Thymus (tissue), 11 donors: ENCODE measurements at regions not wholly inside any gene's neighbourhood (a gene's known extent, or its start where the extent isn't known, plus 50 kb on each side); places are given as distances from the start of the nearest gene placed in this dataset.

Experiments
- DNase-seq, 9 donors: peaks; one replicate each; pipeline ENCODE4 v3.0.0-alpha.2; 2013; ENCODE audit warnings: low spot score in 9 of 9, low read depth in 6 of 9, missing footprints in 1 of 9
- H3K27ac ChIP-seq, 2 donors: one replicate each; pipeline ENCODE4 v1.5.1; 2013; ENCODE audit warnings: control low read depth in 1 of 2, low read depth in 1 of 2, low read length in 1 of 2, mild to moderate bottlenecking in 1 of 2, moderate library complexity in 1 of 2
- H3K27me3 ChIP-seq, 2 donors: one replicate each; pipeline ENCODE4 v1.5.1; 2013; ENCODE audit warnings: low read length in 1 of 2; ENCODE audit not compliant: control insufficient read depth in 2 of 2, insufficient read depth in 1 of 2
- H3K36me3 ChIP-seq, 2 donors: one replicate each; pipeline ENCODE4 v1.5.1; 2013; ENCODE audit warnings: low read length in 1 of 2, mild to moderate bottlenecking in 1 of 2, moderate library complexity in 1 of 2; ENCODE audit not compliant: control insufficient read depth in 2 of 2, insufficient read depth in 2 of 2
- H3K4me1 ChIP-seq, 2 donors: one replicate each; pipeline ENCODE4 v1.5.1; 2013; ENCODE audit warnings: low read length in 2 of 2; ENCODE audit not compliant: control insufficient read depth in 2 of 2, insufficient read depth in 2 of 2
- H3K4me3 ChIP-seq, 2 donors: one replicate each; pipeline ENCODE4 v1.5.1; 2013; ENCODE audit warnings: low read length in 2 of 2, control low read depth in 1 of 2, mild to moderate bottlenecking in 1 of 2
- H3K9me3 ChIP-seq, 2 donors: one replicate each; pipeline ENCODE4 v1.5.1; 2013; ENCODE audit warnings: low read length in 1 of 2, mild to moderate bottlenecking in 1 of 2; ENCODE audit not compliant: control insufficient read depth in 2 of 2, insufficient read depth in 1 of 2
- WGBS: extraction: QIAGEN DNeasy Blood & Tissue Kit; methylation state at CpG from one replicate; pipeline ENCODE4 v1.1.7; 2013; 5-methylcytosine and 5-hydroxymethylcytosine counted together
- donor health status: healthy.

GRCh38 chr4:146998157-146998556 is 52.5 kb upstream of the TTC29 start:
- H3K27me3 ChIP-seq: no peaks in the 10 kb centered on the region
- no peak for DNase-seq
- no peak overlapping the region for H3K27ac ChIP-seq
- no peaks in the 10 kb centered on the region for H3K4me1 ChIP-seq
- no peaks in the 10 kb centered on the region for H3K9me3 ChIP-seq
- no peak overlapping the region for H3K4me3 ChIP-seq
- WGBS: 37% methylated on average over 2 of the region's 2 CpGs
- H3K36me3 ChIP-seq: no peaks in the 10 kb centered on the region

- Histone ChIP-seq H3K27ac (no peak overlapping the region), H3K9me3 (no peaks in the 10 kb centered on the region), H3K27me3 (no peaks in the 10 kb centered on the region), H3K4me1 (no peaks in the 10 kb centered on the region), H3K4me3 (no peak overlapping the region), H3K36me3 (no peaks in the 10 kb centered on the region)
- no peak for DNase-seq
- 91% methylated on average over 9 of the region's 9 CpGs for WGBS
Measured at GRCh38 chr4:147003956-147004809, 58.5 kb upstream of the TTC29 start.

GRCh38 chr4:147006229-147006628 is 60.6 kb upstream of the TTC29 start:
- peaks cover 0 to under 1% of the 10 kb centered on the region in 2 donors for H3K27me3 ChIP-seq
- H3K9me3 ChIP-seq: no peaks in the 10 kb centered on the region
- H3K4me1 ChIP-seq: no peaks in the 10 kb centered on the region
- 96% methylated on average over 2 of the region's 2 CpGs for WGBS
- no peak for DNase-seq
- no peak overlapping the region for H3K27ac ChIP-seq
- H3K36me3 ChIP-seq: no peaks in the 10 kb centered on the region
- no peak overlapping the region for H3K4me3 ChIP-seq

- WGBS: 94% methylated on average over 4 of the region's 4 CpGs
Measured at GRCh38 chr4:147009875-147010274, 64.2 kb upstream of the TTC29 start.

GRCh38 chr4:147011411-147011810 is 65.7 kb upstream of the TTC29 start:
- peaks cover 0 to 3% of the 10 kb centered on the region in 2 donors for H3K27me3 ChIP-seq
- H3K4me1 ChIP-seq: no peaks in the 10 kb centered on the region
- H3K9me3 ChIP-seq: no peaks in the 10 kb centered on the region
- H3K4me3 ChIP-seq: no peak overlapping the region
- no peaks in the 10 kb centered on the region for H3K36me3 ChIP-seq
- WGBS: 88% methylated on average over 8 of the region's 8 CpGs
- no peak for DNase-seq
- H3K27ac ChIP-seq: no peak overlapping the region

More at GRCh38 chr4:147009875-147010274, 64.2 kb upstream of the TTC29 start:
- no peak overlapping the region for H3K27ac ChIP-seq
- no peaks in the 10 kb centered on the region for H3K9me3 ChIP-seq
- no peaks in the 10 kb centered on the region for H3K36me3 ChIP-seq
- no peaks in the 10 kb centered on the region for H3K4me1 ChIP-seq
- no peak for DNase-seq
- no peak overlapping the region for H3K4me3 ChIP-seq
- peaks cover 0 to 3% of the 10 kb centered on the region in 2 donors for H3K27me3 ChIP-seq

- no peaks in the 10 kb centered on the region for H3K36me3 ChIP-seq
- no peak for DNase-seq
- no peaks in the 10 kb centered on the region for H3K9me3 ChIP-seq
- no peak overlapping the region for H3K4me3 ChIP-seq
- H3K27me3 ChIP-seq: peaks cover 0 to 3% of the 10 kb centered on the region in 2 donors
- H3K27ac ChIP-seq: no peak overlapping the region
- 86% methylated on average over 5 of the region's 5 CpGs for WGBS
- H3K4me1 ChIP-seq: no peaks in the 10 kb centered on the region
Measured at GRCh38 chr4:147012059-147012707, 66.5 kb upstream of the TTC29 start.

- H3K9me3 ChIP-seq: no peaks in the 10 kb centered on the region
- no peaks in the 10 kb centered on the region for H3K4me1 ChIP-seq
- peaks cover 0 to 3% of the 10 kb centered on the region in 2 donors for H3K27me3 ChIP-seq
- H3K27ac ChIP-seq: no peak overlapping the region
- WGBS: 95% methylated on average over 1 of the region's 1 CpG
- DNase-seq: no peak
- H3K4me3 ChIP-seq: no peak overlapping the region
- H3K36me3 ChIP-seq: no peaks in the 10 kb centered on the region
Measured at GRCh38 chr4:147014946-147015345, 69.3 kb upstream of the TTC29 start.

GRCh38 chr4:147015491-147015890 is 69.8 kb upstream of the TTC29 start:
- DNase-seq: no peak
- Histone ChIP-seq H3K27ac (no peak overlapping the region), H3K9me3 (no peaks in the 10 kb centered on the region), H3K36me3 (no peaks in the 10 kb centered on the region), H3K4me1 (no peaks in the 10 kb centered on the region), H3K4me3 (no peak overlapping the region), H3K27me3 (peaks cover 0 to 3% of the 10 kb centered on the region in 2 donors)
- 85% methylated on average over 4 of the region's 4 CpGs for WGBS

GRCh38 chr4:147017081-147017480 is 71.4 kb upstream of the TTC29 start:
- H3K27me3 ChIP-seq: no peaks in the 10 kb centered on the region
- no peaks in the 10 kb centered on the region for H3K4me1 ChIP-seq
- H3K27ac ChIP-seq: no peak overlapping the region
- H3K36me3 ChIP-seq: no peaks in the 10 kb centered on the region
- no peak for DNase-seq
- WGBS: 94% methylated on average over 5 of the region's 5 CpGs
- H3K4me3 ChIP-seq: no peak overlapping the region
- no peaks in the 10 kb centered on the region for H3K9me3 ChIP-seq
